ENCODE measurements at regions not wholly inside any gene's neighbourhood (a gene's known extent, or its start where the extent isn't known, plus 50 kb on each side); places are given as distances from the start of the nearest gene placed in this dataset.
"Not testable (repeated sequence)": the region's sequence is repeated elsewhere in the genome, so short reads cannot be mapped to it uniquely, and the experiment has no call there.

GRCh38 chr10:9051328-9051974, 997.0 kb downstream of the GATA3 start:
- DNase-seq (ENCODE audit: low spot score): no peak
- TF ChIP-seq CTCF (IDR thresholded peaks at IDR 0.05) (no peak), EZH2phosphoT487 (IDR thresholded peaks at IDR 0.05) (no peak), EZH2 (IDR thresholded peaks at IDR 0.05) (no peak)
- no peak overlapping the region for H3K4me2 ChIP-seq
- peaks cover 2% of the 10 kb centered on the region for H3K9me3 Mint-ChIP-seq
- no peaks in the 10 kb centered on the region for H3K4me1 Mint-ChIP-seq
- no peaks in the 10 kb centered on the region for H3F3A ChIP-seq (ENCODE audit: low read depth)
- no peaks in the 10 kb centered on the region for H3K79me2 ChIP-seq (ENCODE audit: low read depth)
- no peaks in the 10 kb centered on the region for H3K36me3 ChIP-seq
- H4K20me1 ChIP-seq (ENCODE audit: low read depth): no peaks in the 10 kb centered on the region
- no peak overlapping the region for H3K27ac ChIP-seq
- H3K4me3 Mint-ChIP-seq: no peak overlapping the region
- H3K9ac ChIP-seq: no peak overlapping the region
- H2AFZ ChIP-seq (replicated peaks): no peak overlapping the region
- no peaks in the 10 kb centered on the region for H3K27me3 ChIP-seq
- H3K9me3 ChIP-seq (ENCODE audit: low read depth): peaks cover 4% of the 10 kb centered on the region
- no peak overlapping the region for H3K4me3 ChIP-seq
- H3K36me3 Mint-ChIP-seq: no peaks in the 10 kb centered on the region
- H3K27me3 Mint-ChIP-seq (ENCODE audit: insufficient read depth, low read depth): no peaks in the 10 kb centered on the region
- no peak overlapping the region for H3K27ac Mint-ChIP-seq
- no peaks in the 10 kb centered on the region for H3K4me1 ChIP-seq

DNA sequence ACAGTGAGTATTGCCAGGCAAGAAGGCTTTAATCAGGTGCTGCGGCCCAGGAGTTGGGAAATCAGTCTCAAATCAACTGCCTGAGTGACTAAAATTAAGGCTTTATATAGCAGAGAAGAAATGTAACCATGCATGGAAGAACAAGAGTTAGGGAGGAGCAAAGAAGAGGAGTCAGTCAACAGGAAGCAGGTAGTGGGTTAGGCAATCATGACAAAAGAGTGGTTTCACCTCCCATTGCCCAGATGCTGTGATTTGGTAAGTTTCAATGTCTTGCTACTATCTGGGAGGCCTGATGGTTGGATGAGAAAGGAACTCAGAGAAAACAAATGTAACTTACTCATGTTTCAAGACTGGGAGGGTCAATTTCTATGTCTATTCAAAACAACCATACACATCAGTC, 998.3 kb downstream of the GATA3 start:
- H3K79me2 ChIP-seq (ENCODE audit: low read depth): no peaks in the 10 kb centered on the region
- no peak overlapping the region for H3K27ac ChIP-seq
- no peaks in the 10 kb centered on the region for H3K36me3 ChIP-seq
- no peak overlapping the region for H3K4me3 ChIP-seq
- no peak for DNase-seq (ENCODE audit: low spot score)
- H3K9ac ChIP-seq: no peak overlapping the region
- Mint-ChIP-seq H3K36me3 (no peaks in the 10 kb centered on the region), H3K27ac (no peak overlapping the region), H3K27me3 (ENCODE audit: insufficient read depth, low read depth) (peaks cover 5% of the 10 kb centered on the region), H3K4me1 (no peaks in the 10 kb centered on the region), H3K9me3 (peaks cover 2% of the 10 kb centered on the region), H3K4me3 (no peak overlapping the region)
- peaks cover 4% of the 10 kb centered on the region for H3K9me3 ChIP-seq (ENCODE audit: low read depth)
- no peaks in the 10 kb centered on the region for H3K27me3 ChIP-seq
- no peaks in the 10 kb centered on the region for H3K4me1 ChIP-seq
- H3K4me2 ChIP-seq: no peak overlapping the region
- H3F3A ChIP-seq (ENCODE audit: low read depth): no peaks in the 10 kb centered on the region
- no peak overlapping the region for H2AFZ ChIP-seq (replicated peaks)
- TF ChIP-seq EZH2 (IDR thresholded peaks at IDR 0.05): no peak
- TF ChIP-seq CTCF (IDR thresholded peaks at IDR 0.05): no peak
- TF ChIP-seq EZH2phosphoT487 (IDR thresholded peaks at IDR 0.05): no peak
- no peaks in the 10 kb centered on the region for H4K20me1 ChIP-seq (ENCODE audit: low read depth)

- Mint-ChIP-seq H3K27me3 (ENCODE audit: insufficient read depth, low read depth) (peaks cover 5% of the 10 kb centered on the region), H3K4me1 (no peaks in the 10 kb centered on the region), H3K9me3 (no peaks in the 10 kb centered on the region), H3K27ac (no peak overlapping the region), H3K36me3 (no peaks in the 10 kb centered on the region), H3K4me3 (no peak overlapping the region)
- DNase-seq (ENCODE audit: low spot score): no peak
- Histone ChIP-seq H3K79me2 (ENCODE audit: low read depth) (no peaks in the 10 kb centered on the region), H3K36me3 (no peaks in the 10 kb centered on the region), H3K4me2 (no peak overlapping the region), H3K9ac (no peak overlapping the region), H3K27ac (no peak overlapping the region), H3K4me3 (no peak overlapping the region), H3K27me3 (no peaks in the 10 kb centered on the region), H3K4me1 (no peaks in the 10 kb centered on the region), H2AFZ (replicated peaks) (no peak overlapping the region), H4K20me1 (ENCODE audit: low read depth) (no peaks in the 10 kb centered on the region), H3K9me3 (ENCODE audit: low read depth) (peaks cover 4% of the 10 kb centered on the region), H3F3A (ENCODE audit: low read depth) (no peaks in the 10 kb centered on the region)
- no peak for TF ChIP-seq CTCF (IDR thresholded peaks at IDR 0.05)
- no peak for TF ChIP-seq EZH2 (IDR thresholded peaks at IDR 0.05)
- TF ChIP-seq EZH2phosphoT487 (IDR thresholded peaks at IDR 0.05): no peak
Measured at GRCh38 chr10:9056521-9056920, 1002.0 kb downstream of the GATA3 start.

- not testable (repeated sequence) for H3K4me1 ChIP-seq; H3K27me3 ChIP-seq; H3K36me3 ChIP-seq; H3K4me1 Mint-ChIP-seq; H3K79me2 ChIP-seq (ENCODE audit: low read depth); H3K9ac ChIP-seq; H3K36me3 Mint-ChIP-seq; H3K4me3 Mint-ChIP-seq; H3K27me3 Mint-ChIP-seq (ENCODE audit: insufficient read depth, low read depth); H3K9me3 ChIP-seq (ENCODE audit: low read depth); H3K4me2 ChIP-seq; H4K20me1 ChIP-seq (ENCODE audit: low read depth); H3F3A ChIP-seq (ENCODE audit: low read depth); H3K27ac Mint-ChIP-seq; H3K27ac ChIP-seq; DNase-seq (ENCODE audit: low spot score); H2AFZ ChIP-seq (replicated peaks); H3K4me3 ChIP-seq; H3K9me3 Mint-ChIP-seq
Measured at GRCh38 chr10:9057293-9057692, 1002.8 kb downstream of the GATA3 start.

All from neural progenitor cell (in vitro differentiated cells).